ENCODE measurements at regions not wholly inside any gene's neighbourhood (a gene's known extent, or its start where the extent isn't known, plus 50 kb on each side); places are given as distances from the start of the nearest gene placed in this dataset.

GRCh38 chr5:68467208-68467607 lies 251.7 kb downstream of the PIK3R1 start:
- Histone ChIP-seq H3K4me2 (no peak overlapping the region), H2AFZ (ENCODE audit: low read depth) (no peak overlapping the region), H4K20me1 (ENCODE audit: insufficient read depth) (no peaks in the 10 kb centered on the region), H3K79me2 (ENCODE audit: insufficient read depth) (no peaks in the 10 kb centered on the region), H3K36me3 (replicated peaks in 1 of 2; ENCODE audit: control insufficient read depth in 1 of 2, insufficient read depth in 2 of 2, low read length in 1 of 2) (no peaks in the 10 kb centered on the region), H3K4me1 (ENCODE audit: control insufficient read depth in 1 of 2, insufficient read depth in 2 of 2, low read depth in 1 of 2, low read length in 1 of 2) (no peaks in the 10 kb centered on the region), H3K9me2 (no peaks in the 10 kb centered on the region), H3F3A (replicated peaks; ENCODE audit: insufficient read depth) (no peaks in the 10 kb centered on the region), H3K9ac (no peak overlapping the region), H3K27ac (ENCODE audit: low read depth in 2 of 2, low read length in 1 of 2) (no peak overlapping the region), H3K4me3 (ENCODE audit: low read depth in 2 of 2, low read length in 1 of 2) (no peak overlapping the region), H3K9me3 (no peaks in the 10 kb centered on the region), H3K27me3 (ENCODE audit: insufficient read depth) (no peaks in the 10 kb centered on the region)
- POLR2A ChIA-PET, result no interaction called here
- WGBS (ENCODE audit: low lambda C conversion rate), result 61% methylated on average over 2 of the region's 2 CpGs
- no peak for DNase-seq
- CTCF ChIA-PET, result no interaction called here
- no peak for TF ChIP-seq USF1 (IDR thresholded peaks at IDR 0.05; ENCODE audit: borderline replicate concordance, low read depth)
- TF ChIP-seq FOSL2 (IDR thresholded peaks at IDR 0.05; ENCODE audit: borderline replicate concordance, low read depth), result no peak
- TF ChIP-seq GABPA (IDR thresholded peaks at IDR 0.05; ENCODE audit: low read depth), result no peak
- no peak for TF ChIP-seq EP300 (IDR thresholded peaks at IDR 0.05; ENCODE audit: borderline replicate concordance in 1 of 2, low read depth in 1 of 2, low read length in 1 of 2)
- TF ChIP-seq PBX3 (IDR thresholded peaks at IDR 0.05), result no peak
- no peak for TF ChIP-seq YY1 (IDR thresholded peaks at IDR 0.05; ENCODE audit: low read depth)
- TF ChIP-seq REST (IDR thresholded peaks at IDR 0.05; ENCODE audit: low read depth, low read length), result no peak
- no peak for TF ChIP-seq MAX (IDR thresholded peaks at IDR 0.05; ENCODE audit: low read depth)
- TF ChIP-seq MXI1 (IDR thresholded peaks at IDR 0.05; ENCODE audit: low read depth, low read length), result no peak
- TF ChIP-seq EZH2phosphoT487 (IDR thresholded peaks at IDR 0.05; ENCODE audit: borderline replicate concordance, low read depth), result no peak

GRCh38 chr5:68467794-68468193 lies 252.2 kb downstream of the PIK3R1 start:
- Histone ChIP-seq H3K27me3 (ENCODE audit: insufficient read depth) (no peaks in the 10 kb centered on the region), H3K4me2 (no peak overlapping the region), H3K79me2 (ENCODE audit: insufficient read depth) (no peaks in the 10 kb centered on the region), H3K9me2 (no peaks in the 10 kb centered on the region), H3K9ac (no peak overlapping the region), H3K4me1 (ENCODE audit: control insufficient read depth in 1 of 2, insufficient read depth in 2 of 2, low read depth in 1 of 2, low read length in 1 of 2) (no peaks in the 10 kb centered on the region), H3K36me3 (replicated peaks in 1 of 2; ENCODE audit: control insufficient read depth in 1 of 2, insufficient read depth in 2 of 2, low read length in 1 of 2) (no peaks in the 10 kb centered on the region), H4K20me1 (ENCODE audit: insufficient read depth) (no peaks in the 10 kb centered on the region), H3F3A (replicated peaks; ENCODE audit: insufficient read depth) (no peaks in the 10 kb centered on the region), H3K4me3 (ENCODE audit: low read depth in 2 of 2, low read length in 1 of 2) (no peak overlapping the region), H3K27ac (ENCODE audit: low read depth in 2 of 2, low read length in 1 of 2) (no peak overlapping the region), H2AFZ (ENCODE audit: low read depth) (no peak overlapping the region), H3K9me3 (no peaks in the 10 kb centered on the region)
- CTCF ChIA-PET, result no interaction called here
- 57% methylated on average over 2 of the region's 2 CpGs for WGBS (ENCODE audit: low lambda C conversion rate)
- POLR2A ChIA-PET, result no interaction called here
- no peak for DNase-seq
- no peak for TF ChIP-seq MXI1 (IDR thresholded peaks at IDR 0.05; ENCODE audit: low read depth, low read length)
- no peak for TF ChIP-seq GATA2 (CRISPR knock-in tag; IDR thresholded peaks at IDR 0.05)
- no peak for TF ChIP-seq ELF1 (IDR thresholded peaks at IDR 0.05)
- TF ChIP-seq USF1 (IDR thresholded peaks at IDR 0.05; ENCODE audit: borderline replicate concordance, low read depth), result no peak
- no peak for TF ChIP-seq ZBTB33 (IDR thresholded peaks at IDR 0.05; ENCODE audit: borderline replicate concordance, low read depth)
- TF ChIP-seq RFX5 (IDR thresholded peaks at IDR 0.05; ENCODE audit: low read length), result no peak
- no peak for TF ChIP-seq FOSL2 (IDR thresholded peaks at IDR 0.05; ENCODE audit: borderline replicate concordance, low read depth)
- TF ChIP-seq CHD2 (IDR thresholded peaks at IDR 0.05; ENCODE audit: low read length, partially characterized antibody), result no peak
- no peak for TF ChIP-seq TCF12 (IDR thresholded peaks at IDR 0.05)
- no peak for TF ChIP-seq PBX3 (IDR thresholded peaks at IDR 0.05)
- no peak for TF ChIP-seq YY1 (IDR thresholded peaks at IDR 0.05; ENCODE audit: low read depth)
- TF ChIP-seq TAF1 (IDR thresholded peaks at IDR 0.05; ENCODE audit: borderline replicate concordance, low read depth, low read length), result no peak
- no peak for TF ChIP-seq POLR2AphosphoS5 (IDR thresholded peaks at IDR 0.05; ENCODE audit: low read depth, low read length)
